NCI-H524 treated with DMSO at 0.1 percent for 48 hours (cell line): ENCODE measurements at regions not wholly inside any gene's neighbourhood (a gene's known extent, or its start where the extent isn't known, plus 50 kb on each side); places are given as distances from the start of the nearest gene placed in this dataset.

ENCODE experiments used
- DNase-seq: peaks from one replicate; lab custom pipeline; 2025; lab: John Stamatoyannopoulos, UW

DNA sequence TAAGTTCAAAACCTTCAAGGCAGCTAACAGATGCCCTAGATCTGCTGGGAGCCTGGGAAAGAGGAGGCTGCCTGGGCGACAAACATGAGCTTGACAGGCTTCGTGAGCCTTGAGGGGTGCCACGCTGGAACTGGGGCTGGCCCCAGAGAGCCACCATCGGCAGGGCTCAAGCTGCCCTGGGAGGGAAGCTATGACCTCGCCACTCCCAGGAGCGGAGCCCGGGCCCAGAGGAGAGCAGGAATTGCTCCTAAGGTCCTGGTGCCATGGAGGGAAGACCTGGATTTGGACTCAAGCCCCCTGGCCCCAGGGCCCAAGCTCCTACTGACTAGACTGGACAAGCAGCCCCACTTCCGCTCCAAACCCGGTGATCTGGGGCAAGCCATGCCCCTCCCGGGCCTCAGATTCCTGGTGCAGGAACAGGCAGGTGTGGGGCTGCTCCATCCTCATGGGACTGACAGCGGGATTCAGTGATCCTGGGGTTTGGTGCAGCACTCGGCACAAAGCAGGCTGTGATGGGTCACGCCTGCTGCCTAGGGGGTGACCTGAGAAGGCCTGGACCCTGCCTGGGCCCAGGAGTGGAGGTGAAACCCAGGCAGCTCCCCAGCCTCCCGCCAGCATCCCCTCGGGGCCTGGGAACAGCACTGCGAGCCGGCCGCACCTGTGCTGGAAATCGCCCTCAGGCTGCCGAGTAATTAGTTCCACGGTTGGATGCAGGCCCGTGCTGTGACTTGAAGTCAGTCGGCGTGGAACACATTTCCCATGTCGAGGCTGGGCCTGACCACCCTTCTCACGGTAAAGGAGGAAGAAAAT, 246.9 kb downstream of the NDUFA10 start:
- DNase-seq, result no peak

DNA sequence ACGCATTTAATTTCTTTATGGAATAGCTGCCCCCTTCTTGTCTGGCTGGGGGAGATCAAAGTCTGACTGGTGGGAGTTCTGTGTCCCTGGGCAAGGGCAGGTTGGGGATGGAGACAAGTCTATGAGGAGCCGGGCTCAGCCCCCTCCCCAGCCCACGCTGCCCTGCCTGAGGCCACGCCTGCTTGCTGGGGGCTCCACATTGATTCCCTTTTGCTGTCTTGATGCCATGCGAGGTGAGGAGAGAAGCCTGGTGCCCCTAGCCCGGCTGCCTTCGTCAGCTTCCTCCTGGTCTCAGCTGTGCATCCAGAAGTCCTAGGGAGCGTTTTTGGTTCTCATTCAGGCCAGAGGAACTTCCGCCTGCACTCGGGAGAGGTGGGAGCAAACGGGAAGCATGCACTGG, 247.9 kb downstream of the NDUFA10 start:
- DNase-seq, result no peak

DNA sequence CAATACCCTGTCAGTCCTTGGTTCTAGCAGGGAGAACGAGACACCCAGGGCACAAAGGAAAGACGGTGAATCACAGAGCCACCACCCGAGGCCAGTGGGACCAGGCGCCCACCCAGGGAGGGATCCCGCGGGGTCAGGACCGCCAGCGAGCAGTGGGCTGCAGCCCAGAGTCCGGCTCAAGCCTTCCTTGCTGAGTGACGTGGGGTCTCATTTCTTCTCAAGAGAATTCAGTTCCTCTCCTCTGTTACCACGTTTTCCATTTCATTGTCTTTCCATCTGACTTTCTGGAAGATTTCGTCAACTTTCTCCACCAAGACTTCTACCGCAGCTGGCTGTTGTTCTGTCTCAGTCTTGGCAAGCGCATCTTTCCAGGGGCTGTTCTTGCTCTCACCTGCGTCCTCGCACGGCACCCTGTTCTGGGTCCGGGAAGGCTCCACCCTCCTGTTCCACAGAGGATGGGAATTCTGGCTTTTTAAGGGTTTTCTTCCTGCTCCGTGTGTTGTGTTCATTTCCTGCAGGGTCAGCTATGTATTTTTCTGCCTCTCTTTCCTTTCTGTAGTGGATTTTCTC, 248.6 kb downstream of the NDUFA10 start:
- no peak for DNase-seq

DNA sequence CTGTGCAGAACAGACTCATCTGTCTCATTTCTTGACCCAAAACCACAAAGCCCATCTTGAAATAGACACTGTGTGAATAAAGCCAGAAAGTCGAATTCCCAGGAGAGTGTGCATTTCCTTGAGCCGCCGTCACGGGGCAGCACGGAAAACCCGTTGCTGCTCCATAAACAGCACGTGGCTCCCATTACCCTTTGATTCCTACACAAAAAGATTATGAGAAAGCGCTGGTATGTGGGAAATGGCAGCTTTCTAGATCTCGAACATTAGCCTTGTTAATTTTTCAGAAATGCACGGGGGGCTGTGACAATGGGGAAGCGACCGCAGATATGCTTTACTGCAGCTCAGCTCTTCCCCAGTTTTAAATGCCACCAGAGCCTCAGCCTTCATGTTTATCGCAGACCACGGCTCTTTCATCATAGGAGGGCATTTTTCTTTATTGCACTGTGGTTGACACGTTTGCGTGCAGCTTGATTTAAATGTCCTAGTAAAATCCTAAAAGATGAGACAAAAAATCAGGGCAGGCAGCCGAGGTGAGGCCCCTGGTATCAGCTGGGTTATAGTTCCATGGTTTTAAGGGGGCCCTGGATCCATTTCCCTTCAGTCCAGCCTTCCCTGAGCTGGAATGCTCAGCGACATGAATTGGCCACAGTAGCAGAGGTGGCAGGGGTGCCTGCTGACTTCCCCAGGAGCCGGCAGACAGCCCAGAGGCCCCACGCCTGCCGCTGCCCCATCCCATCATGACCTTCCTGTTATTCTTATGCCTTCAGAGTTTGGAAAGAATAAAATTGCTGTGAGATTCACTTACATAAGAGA, 249.3 kb downstream of the NDUFA10 start:
- no peak for DNase-seq

GRCh38 chr2:239774933-239775622, 250.1 kb downstream of the NDUFA10 start:
- DNase-seq, result no peak

- no peak for DNase-seq
Observed at GRCh38 chr2:239774142-239774462, 251.0 kb downstream of the NDUFA10 start.

DNA sequence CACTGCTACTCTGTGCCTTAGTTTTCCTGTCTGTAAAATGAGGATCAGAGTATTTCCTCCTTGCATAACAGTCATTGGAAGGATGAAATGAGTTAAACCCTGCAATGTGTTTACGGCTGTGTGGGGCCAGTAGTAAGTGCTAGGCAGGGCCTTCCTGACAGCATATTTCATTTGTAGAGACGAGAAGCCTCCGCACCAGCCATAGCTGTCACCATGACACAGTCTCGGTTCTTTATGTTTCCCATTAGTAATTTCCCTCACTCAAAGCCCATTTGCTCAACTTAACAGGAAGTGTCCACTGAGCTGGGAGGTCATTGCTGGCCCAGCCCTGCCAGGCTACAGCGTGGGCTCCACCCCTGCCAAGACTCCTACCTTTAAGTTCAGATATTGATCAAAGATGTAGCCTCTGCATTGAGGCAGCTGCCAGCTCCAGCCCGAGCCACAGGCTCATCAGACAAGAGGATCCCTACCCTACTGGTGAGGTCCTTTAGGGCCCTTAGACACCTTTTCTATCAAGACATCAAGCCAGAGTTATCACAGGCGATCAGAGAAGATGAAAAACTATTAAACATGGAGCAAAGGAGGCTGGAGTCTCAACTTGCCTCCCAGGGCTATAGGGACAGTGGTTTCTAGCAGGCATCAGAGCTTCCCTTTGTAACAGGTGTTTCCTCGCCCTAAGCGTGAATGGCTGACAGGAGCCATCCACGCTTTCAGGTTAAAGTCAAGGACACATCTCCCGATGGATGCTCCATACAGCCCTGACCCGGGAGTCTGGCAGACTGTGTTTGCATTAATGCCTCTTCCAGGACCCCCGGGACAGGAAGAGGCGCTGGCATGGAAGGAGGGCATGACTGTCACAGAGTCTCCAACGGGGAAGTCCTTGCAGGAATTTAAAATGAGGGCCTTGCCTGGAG, 251.7 kb downstream of the NDUFA10 start:
- DNase-seq, result no peak

DNA sequence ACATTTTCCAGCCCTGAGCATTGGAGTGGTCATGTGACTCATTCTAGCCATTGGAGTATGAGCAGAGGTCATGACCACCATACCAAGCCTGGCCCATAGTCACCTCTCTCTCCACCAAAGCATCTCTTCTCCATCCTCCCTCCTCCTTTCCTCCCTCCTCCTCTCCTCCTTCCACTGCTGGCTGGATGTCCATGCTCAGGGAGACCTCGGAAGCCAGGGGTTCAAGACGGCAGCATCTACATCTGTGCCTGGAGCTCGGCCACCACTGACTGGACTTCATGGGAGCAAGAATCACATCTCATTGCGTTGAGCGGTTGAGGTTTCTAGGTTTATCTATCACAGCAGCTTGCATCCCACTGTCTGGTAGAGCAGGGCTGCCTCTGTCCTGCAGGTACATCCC, 252.4 kb downstream of the NDUFA10 start:
- no peak for DNase-seq

GRCh38 chr2:239770246-239770639, 254.9 kb downstream of the NDUFA10 start:
- DNase-seq, result no peak

DNA sequence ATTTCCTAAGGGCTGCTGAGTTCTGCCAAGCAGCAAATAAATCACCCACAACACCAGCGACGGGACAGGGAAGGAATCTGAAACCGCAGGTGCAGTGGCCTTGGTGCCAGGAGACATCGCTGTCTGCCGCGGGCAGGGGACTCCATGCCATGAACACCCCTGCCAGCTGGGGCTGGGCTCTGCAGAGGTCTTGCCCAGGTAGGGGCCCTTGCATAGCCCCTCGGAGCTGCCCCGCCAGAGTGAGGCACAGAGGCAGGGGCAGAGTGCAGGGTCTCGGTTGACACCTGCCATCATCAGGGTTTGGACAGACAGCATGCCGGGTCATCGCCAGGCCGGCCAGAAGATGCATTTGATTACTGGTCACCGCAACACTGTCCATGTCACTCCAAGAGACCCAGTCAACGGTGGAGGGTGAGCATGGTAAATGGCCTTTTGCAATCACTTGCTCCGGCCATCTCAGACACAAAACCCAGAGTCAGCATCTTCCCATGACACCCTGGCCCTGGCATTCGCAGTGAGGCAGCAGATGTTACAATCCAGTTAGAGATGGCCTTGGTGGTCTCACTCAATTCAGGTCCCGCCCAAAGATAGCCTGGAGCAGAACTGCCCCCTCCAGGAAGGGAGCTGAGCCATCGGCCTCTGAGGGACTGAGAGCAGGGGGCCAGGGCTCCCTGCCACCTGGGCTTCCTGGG, 255.4 kb downstream of the NDUFA10 start:
- DNase-seq, result no peak

DNA sequence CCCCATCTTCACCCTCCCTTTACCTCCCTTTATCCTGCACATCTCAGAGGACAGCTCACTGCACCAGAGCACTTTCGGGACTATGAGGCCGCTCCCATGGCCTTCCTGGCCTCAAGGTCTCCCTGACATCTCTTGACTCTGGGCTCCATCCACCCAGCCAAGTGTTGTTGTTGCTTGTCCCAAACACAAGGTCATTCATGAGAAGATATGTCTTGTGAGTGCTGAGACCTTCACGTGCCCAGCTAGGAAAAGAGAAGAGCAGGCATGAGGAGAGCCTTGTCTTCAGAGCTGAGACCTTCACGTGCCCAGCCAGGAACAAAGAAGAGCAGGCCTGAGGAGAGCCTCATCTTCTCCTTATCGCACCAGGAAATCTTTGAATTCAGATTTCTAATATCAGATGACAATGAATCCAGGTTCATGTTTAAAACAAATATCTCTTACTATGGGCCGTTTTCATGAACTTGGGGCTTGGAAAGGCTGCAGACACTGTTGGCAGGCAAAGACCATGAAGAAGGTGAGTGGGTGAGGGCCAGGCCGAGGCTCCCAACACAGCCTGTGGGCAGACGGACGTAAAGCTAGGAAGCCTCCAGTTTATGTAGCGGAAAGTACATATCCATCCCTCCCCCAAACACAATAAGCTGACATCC, 256.1 kb downstream of the NDUFA10 start:
- no peak for DNase-seq

DNA sequence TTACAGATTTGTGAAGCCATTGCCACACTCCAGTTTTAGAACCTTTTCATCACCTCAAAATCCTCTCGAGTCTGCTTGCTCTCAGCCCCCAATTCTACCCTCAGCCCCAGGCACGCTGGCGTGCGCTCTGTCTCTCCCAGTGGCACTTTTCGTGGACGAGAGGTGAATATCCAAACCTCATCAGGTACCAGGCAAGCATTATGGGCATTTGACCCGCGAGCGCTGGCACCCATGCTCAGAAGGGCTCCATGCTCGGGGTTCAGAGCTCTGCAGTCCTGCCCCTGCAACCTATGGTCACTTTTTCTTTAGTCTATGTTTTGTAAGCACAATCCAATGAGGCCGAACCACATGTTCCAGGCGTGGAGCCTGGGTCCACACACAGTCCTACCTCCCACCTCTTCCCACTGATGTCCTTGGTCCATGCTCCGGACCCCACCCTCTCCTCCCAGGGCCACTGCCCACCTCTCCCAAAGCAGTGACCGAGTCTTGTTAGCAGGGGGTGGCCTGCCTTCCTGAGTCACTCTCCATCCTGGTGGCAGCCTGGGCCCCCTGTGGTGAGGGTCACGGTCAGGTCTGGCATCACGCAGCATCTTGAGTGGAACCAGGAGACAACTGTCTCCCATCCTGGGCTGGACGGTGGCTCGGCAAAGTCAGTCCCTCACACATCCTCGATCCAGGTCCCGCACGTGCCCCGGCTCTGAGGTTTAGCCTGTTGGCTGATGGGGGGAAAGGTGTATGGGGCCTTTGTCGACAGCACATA, 256.9 kb downstream of the NDUFA10 start:
- no peak for DNase-seq

DNA sequence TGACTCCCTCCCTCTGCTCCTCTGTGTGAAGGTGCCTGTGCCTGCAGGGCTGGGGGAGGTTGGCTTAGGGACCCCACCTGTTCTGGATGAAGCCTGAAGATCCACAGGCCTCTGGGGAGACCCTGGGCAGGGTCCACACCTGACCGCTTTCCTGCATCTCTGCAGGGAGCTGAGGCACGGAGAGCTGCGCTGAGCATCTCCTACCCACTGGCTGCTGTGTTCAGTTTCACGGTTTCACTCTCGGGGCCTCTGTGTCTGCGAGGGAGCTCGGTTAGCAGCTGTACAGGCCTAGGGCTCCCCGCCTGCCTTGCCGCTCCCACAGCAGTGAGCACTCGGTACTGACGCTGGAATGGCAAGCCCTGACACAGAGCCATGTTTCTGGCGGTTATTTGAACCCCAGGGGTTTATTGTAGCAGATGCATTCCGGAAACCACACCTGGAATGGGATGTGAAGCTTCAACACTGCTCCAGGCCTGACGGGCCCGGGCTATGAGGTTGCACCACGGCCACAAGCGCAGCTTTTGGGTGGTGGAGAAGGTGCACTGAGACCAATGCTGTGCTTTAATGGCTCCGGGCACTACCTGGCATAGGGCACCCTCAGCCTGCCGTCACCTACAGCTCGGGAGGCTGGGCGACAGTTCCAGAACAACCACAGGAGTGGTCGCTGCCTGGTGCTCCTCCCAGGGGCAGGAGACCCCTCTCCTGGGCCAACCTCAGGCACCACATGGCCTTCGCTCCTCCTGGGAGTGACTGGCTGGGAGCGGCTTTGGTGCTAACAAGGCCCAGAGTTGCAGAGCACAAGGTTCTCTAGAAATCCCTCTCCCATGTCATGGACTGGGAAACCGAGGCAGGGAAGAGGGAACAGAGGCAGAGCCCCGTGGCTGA, 257.9 kb downstream of the NDUFA10 start:
- no peak for DNase-seq

GRCh38 chr2:239765911-239766310, 259.2 kb downstream of the NDUFA10 start:
- DNase-seq, result no peak

- no peak for DNase-seq
Observed at GRCh38 chr2:239765076-239765845, 259.9 kb downstream of the NDUFA10 start.

DNA sequence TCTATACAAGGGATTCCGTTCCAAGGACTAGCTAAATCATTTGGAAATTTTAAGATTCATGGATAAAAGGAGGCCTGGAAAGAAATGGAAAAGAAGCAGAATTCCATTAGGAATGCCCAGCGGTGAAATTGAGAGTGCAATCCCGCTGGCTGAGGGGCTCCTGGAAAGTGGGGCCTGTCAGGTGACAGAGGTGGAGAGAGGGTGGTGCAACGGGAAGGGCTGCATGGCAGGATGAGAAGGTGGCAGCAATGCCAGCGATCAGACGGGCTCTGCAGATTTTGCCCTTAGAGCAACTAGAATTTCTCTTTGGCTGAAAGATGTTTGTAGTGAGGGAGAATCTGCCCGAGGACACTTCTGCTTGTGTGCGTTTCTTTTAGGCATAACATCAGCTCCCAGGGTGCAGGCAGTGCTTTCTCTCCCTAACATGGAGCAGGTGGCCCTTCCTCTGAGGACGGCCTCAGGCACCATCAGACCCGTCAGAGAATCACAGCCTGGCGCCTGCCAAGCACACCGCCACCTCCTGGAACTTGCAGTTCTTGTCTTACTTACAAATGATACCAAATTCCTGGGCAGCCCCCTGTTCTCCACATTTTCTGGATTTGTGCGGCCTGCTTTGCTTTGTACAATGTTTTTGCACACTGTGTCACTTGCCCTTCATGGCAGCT, 261.6 kb downstream of the NDUFA10 start:
- no peak for DNase-seq

DNA sequence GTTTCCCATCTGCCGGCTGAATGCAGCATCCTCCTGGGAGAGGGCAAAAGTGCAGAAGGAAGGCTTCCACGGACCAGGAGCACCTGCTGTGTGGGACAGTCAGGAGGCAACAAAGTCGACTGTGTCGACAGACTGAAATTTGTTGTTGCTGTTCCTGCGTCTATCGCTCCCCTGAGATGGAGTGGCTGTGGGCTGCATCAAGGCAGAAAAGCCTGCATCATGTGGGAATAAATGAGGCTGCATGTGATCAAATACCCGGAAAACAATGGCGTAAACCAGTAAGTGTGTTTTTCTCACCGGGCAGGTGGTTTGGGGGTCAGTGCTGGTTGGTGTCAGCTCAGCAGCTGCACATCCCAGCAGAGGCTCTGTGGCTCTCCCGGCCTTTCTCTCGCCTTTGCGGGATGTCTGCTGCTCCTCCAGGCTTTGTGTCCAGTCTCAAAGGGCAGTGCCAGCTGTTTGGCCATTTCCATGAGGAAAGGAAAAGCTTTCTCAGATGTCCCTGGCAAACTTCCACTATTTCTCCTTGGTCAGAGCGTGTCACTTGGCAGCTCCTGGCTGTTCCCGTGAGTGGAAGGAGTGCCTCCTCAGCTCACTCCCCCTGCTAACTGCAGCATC, 262.4 kb downstream of the NDUFA10 start:
- DNase-seq, result no peak
